CD4-positive, alpha-beta memory T cell (primary cell): ENCODE measurements at regions not wholly inside any gene's neighbourhood (a gene's known extent, or its start where the extent isn't known, plus 50 kb on each side); places are given as distances from the start of the nearest gene placed in this dataset.

Experiments
- CTCF ChIA-PET: fragments of 350-600 bp; sonication (Branson Sonifier 250); formaldehyde crosslinking; loops from one replicate; lab custom pipeline; 2021; ENCODE audit warnings: inconsistent platforms; ENCODE audit not compliant: partially characterized antibody; lab: Charles Lee
- POLR2A ChIA-PET: fragments of 350-600 bp; sonication (Branson Sonifier 250); formaldehyde crosslinking; loops from one replicate; lab custom pipeline; 2021; ENCODE audit not compliant: partially characterized antibody; lab: Charles Lee
- DNase-seq, 5 donors: peaks; one replicate each; pipeline versions ENCODE4 v3.0.0 to v3.0.0-alpha.2; 2020 to 2022; ENCODE audit warnings: mixed read lengths in 1 of 5
- H3K27ac ChIP-seq: one replicate; pipeline ENCODE4 v1.7.0; 2013; ENCODE audit warnings: low read depth, low read length
- H3K27me3 ChIP-seq: 2 replicates; pipeline ENCODE4 v1.7.0; 2013; ENCODE audit warnings: mild to moderate bottlenecking, low read length, moderate library complexity; ENCODE audit not compliant: insufficient read depth
- H3K36me3 ChIP-seq: 2 replicates; pipeline ENCODE4 v1.7.0; 2013; ENCODE audit warnings: mild to moderate bottlenecking, low read length, moderate library complexity; ENCODE audit not compliant: insufficient read depth
- H3K4me1 ChIP-seq: 2 replicates; pipeline ENCODE4 v1.7.0; 2013; ENCODE audit warnings: mild to moderate bottlenecking, low read length, moderate library complexity; ENCODE audit not compliant: insufficient read depth
- H3K4me3 ChIP-seq, 2 donors: one replicate each; pipeline ENCODE4 v1.7.0; 2013; ENCODE audit warnings: low read length in 2 of 2, mild to moderate bottlenecking in 1 of 2
- H3K9me3 ChIP-seq, 2 donors: one replicate each; pipeline ENCODE4 v1.7.0; 2013; ENCODE audit warnings: low read length in 2 of 2, control low read depth in 1 of 2; ENCODE audit not compliant: control insufficient read depth in 1 of 2
- H3K27ac Mint-ChIP-seq, 7 donors: one replicate each; pipeline ENCODE4 v1.8.0; 2020 to 2021; ENCODE audit warnings: mixed read lengths in 7 of 7, mild to moderate bottlenecking in 6 of 7, inconsistent platforms in 3 of 7, moderate library complexity in 3 of 7
- H3K27me3 Mint-ChIP-seq, 2 donors: one replicate each; pipeline ENCODE4 v1.8.0; 2020 to 2021; ENCODE audit warnings: mixed read lengths in 2 of 2
- H3K36me3 Mint-ChIP-seq, 2 donors: one replicate each; pipeline ENCODE4 v1.8.0; 2020 to 2021; ENCODE audit warnings: mixed read lengths in 2 of 2, inconsistent platforms in 1 of 2, mild to moderate bottlenecking in 1 of 2
- H3K4me1 Mint-ChIP-seq, 4 donors: one replicate each; pipeline ENCODE4 v1.8.0; 2020 to 2021; ENCODE audit warnings: mixed read lengths in 4 of 4, mild to moderate bottlenecking in 1 of 4
- H3K4me3 Mint-ChIP-seq, 8 donors: one replicate each; pipeline ENCODE4 v1.8.0; 2020 to 2021; ENCODE audit warnings: mixed read lengths in 8 of 8, mild to moderate bottlenecking in 7 of 8, moderate library complexity in 6 of 8, inconsistent platforms in 3 of 8
- H3K9me3 Mint-ChIP-seq, 8 donors: one replicate each; pipeline ENCODE4 v1.8.0; 2020 to 2021; ENCODE audit warnings: mixed read lengths in 8 of 8, mild to moderate bottlenecking in 5 of 8, inconsistent platforms in 3 of 8, moderate library complexity in 1 of 8
- intact Hi-C: fragments of 100-400 bp; cut with micrococcal nuclease; formaldehyde crosslinking; loops from one replicate; pipeline ENCODE4 v1.15.1; 2023

DNA sequence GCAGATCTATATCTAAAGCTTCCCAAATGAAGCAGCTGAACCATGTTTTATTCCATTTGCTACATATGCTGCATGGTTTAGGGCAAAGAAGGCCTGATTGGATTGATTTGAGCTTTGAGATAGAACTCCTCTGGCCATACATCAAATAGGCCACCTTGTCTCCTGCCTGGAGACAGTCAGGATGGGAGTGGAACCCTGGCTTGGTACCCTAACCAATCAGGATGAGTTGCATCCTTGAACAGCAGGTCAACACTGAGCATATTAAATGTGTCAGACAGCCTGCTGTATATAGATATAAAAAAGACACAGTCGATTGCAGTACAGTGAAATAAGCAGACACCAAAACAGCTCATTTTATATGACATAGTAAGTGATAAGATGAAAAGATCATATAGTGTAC is 291.7 kb downstream of the NUAK1 start:
- POLR2A ChIA-PET, result no interaction called here
- no peaks in the 10 kb centered on the region for H3K4me1 ChIP-seq
- no peaks in the 10 kb centered on the region for H3K36me3 ChIP-seq
- no peak overlapping the region for H3K27ac ChIP-seq
- H3K9me3 ChIP-seq, result no peaks in the 10 kb centered on the region
- Mint-ChIP-seq H3K36me3 (no peaks in the 10 kb centered on the region), H3K27me3 (peaks cover 0 to 3% of the 10 kb centered on the region in 2 donors), H3K9me3 (peaks cover 0 to 2% (median 0%) of the 10 kb centered on the region in 8 donors), H3K4me3 (no peak overlapping the region), H3K4me1 (no peaks in the 10 kb centered on the region), H3K27ac (no peak overlapping the region)
- no peak for DNase-seq
- CTCF ChIA-PET, result no interaction called here
- H3K4me3 ChIP-seq, result no peak overlapping the region
- no peaks in the 10 kb centered on the region for H3K27me3 ChIP-seq
- intact Hi-C loops, result no loop called here

DNA sequence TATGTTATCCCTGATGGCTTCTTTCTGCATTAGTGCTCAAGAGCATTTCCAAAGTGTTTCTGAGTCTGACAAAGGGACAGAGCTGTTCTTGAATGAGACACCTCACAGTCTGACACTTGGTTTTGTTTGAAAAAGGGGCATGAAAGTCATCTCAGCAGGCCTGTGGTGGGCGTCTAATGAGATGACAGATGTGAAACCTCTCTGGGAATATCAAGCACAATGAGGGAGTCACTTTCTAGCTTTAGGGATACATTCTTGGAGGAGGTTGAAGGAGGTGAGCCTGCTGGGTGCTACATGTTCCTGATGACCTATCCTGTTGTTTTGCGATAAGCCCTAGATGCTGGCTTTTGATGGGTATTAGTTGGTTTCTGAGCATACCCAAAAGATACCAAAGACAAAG is 290.5 kb downstream of the NUAK1 start:
- Histone ChIP-seq H3K27ac (no peak overlapping the region), H3K4me1 (no peaks in the 10 kb centered on the region), H3K9me3 (no peaks in the 10 kb centered on the region), H3K36me3 (no peaks in the 10 kb centered on the region), H3K4me3 (no peak overlapping the region), H3K27me3 (no peaks in the 10 kb centered on the region)
- no peak overlapping the region for H3K4me3 Mint-ChIP-seq
- no peaks in the 10 kb centered on the region for H3K36me3 Mint-ChIP-seq
- H3K9me3 Mint-ChIP-seq, result peaks cover 0 to 2% (median 0%) of the 10 kb centered on the region in 8 donors
- H3K27me3 Mint-ChIP-seq, result peaks cover 0 to 3% of the 10 kb centered on the region in 2 donors
- H3K27ac Mint-ChIP-seq, result no peak overlapping the region
- POLR2A ChIA-PET, result no interaction called here
- intact Hi-C loops, result no loop called here
- no peaks in the 10 kb centered on the region for H3K4me1 Mint-ChIP-seq
- no peak for DNase-seq
- CTCF ChIA-PET, result no interaction called here

- ChIA-PET POLR2A (no interaction called here), CTCF (no interaction called here)
- H3K4me1 ChIP-seq, result no peaks in the 10 kb centered on the region
These were observed 288.4 kb downstream of the NUAK1 start for GRCh38 chr12:105850103-105850968.

DNA sequence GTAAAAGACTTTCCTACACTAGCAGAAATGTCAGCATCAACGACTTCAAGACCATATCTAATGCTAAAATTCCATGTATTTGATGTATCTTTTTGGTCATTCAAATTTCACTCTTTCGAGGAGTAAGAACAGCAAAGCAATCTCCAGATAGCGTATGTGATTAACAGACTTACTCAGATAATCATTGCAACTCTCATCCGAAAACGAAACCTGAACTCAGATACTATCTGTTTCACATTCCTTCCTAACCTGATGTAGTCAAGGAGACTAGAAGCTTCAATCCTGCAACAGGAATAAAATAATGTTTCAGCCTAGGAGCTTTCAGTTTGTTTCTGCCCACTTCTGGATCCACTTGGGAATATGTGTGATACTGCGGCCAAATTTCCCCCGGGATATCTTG is 286.3 kb downstream of the NUAK1 start:
- Histone ChIP-seq H3K9me3 (no peaks in the 10 kb centered on the region), H3K4me1 (no peaks in the 10 kb centered on the region), H3K36me3 (no peaks in the 10 kb centered on the region), H3K27ac (no peak overlapping the region), H3K27me3 (no peaks in the 10 kb centered on the region), H3K4me3 (no peak overlapping the region)
- no peak overlapping the region for H3K4me3 Mint-ChIP-seq
- H3K4me1 Mint-ChIP-seq, result no peaks in the 10 kb centered on the region
- peaks cover 0 to 4% of the 10 kb centered on the region in 2 donors for H3K27me3 Mint-ChIP-seq
- H3K27ac Mint-ChIP-seq, result no peak overlapping the region
- peaks cover 0 to 9% (median 2%) of the 10 kb centered on the region in 8 donors for H3K9me3 Mint-ChIP-seq
- no peak for DNase-seq
- POLR2A ChIA-PET, result no interaction called here
- no peaks in the 10 kb centered on the region for H3K36me3 Mint-ChIP-seq
- intact Hi-C loops, result no loop called here
- CTCF ChIA-PET, result no interaction called here

More at GRCh38 chr12:105850103-105850968, 288.4 kb downstream of the NUAK1 start:
- peaks cover 0 to 2% (median 0%) of the 10 kb centered on the region in 8 donors for H3K9me3 Mint-ChIP-seq
- H3K27ac ChIP-seq, result no peak overlapping the region
- H3K4me3 ChIP-seq, result no peak overlapping the region
- H3K9me3 ChIP-seq, result no peaks in the 10 kb centered on the region
- intact Hi-C loops, result no loop called here
- no peaks in the 10 kb centered on the region for H3K36me3 ChIP-seq
- H3K36me3 Mint-ChIP-seq, result no peaks in the 10 kb centered on the region
- H3K4me3 Mint-ChIP-seq, result no peak overlapping the region
- no peaks in the 10 kb centered on the region for H3K27me3 ChIP-seq
- H3K27me3 Mint-ChIP-seq, result peaks cover 0 to 3% of the 10 kb centered on the region in 2 donors
- no peaks in the 10 kb centered on the region for H3K4me1 Mint-ChIP-seq
- no peak for DNase-seq
- H3K27ac Mint-ChIP-seq, result no peak overlapping the region

DNA sequence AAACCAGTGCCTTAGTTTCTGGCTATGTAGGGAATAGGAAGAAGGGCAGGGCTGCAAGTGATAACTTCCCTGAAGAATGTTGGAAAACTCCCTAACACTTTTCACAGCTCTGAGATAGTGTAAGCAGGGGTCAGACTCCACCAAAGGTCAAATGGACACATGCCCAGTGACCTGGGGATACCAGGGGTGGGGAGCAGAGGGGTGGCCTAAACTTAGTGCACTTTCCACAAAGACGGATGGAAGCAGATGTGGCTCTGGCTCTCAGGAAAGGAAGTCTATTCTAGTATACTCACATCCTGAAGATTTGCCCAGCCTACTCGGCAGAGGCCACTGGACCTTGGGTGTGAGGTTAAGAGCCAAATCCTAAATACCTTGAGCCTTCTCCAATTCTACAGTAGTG is 285.8 kb downstream of the NUAK1 start:
- CTCF ChIA-PET, result no interaction called here
- intact Hi-C loops, result no loop called here
- H3K9me3 ChIP-seq, result no peaks in the 10 kb centered on the region
- no peaks in the 10 kb centered on the region for H3K36me3 ChIP-seq
- peaks cover 2 to 4% of the 10 kb centered on the region in 2 donors for H3K27me3 Mint-ChIP-seq
- H3K9me3 Mint-ChIP-seq, result peaks cover 0 to 9% (median 2%) of the 10 kb centered on the region in 8 donors
- H3K27ac ChIP-seq, result no peak overlapping the region
- H3K27ac Mint-ChIP-seq, result no peak overlapping the region
- H3K27me3 ChIP-seq, result no peaks in the 10 kb centered on the region
- no peaks in the 10 kb centered on the region for H3K36me3 Mint-ChIP-seq
- H3K4me3 Mint-ChIP-seq, result no peak overlapping the region
- H3K4me3 ChIP-seq, result no peak overlapping the region
- no peaks in the 10 kb centered on the region for H3K4me1 Mint-ChIP-seq
- H3K4me1 ChIP-seq, result no peaks in the 10 kb centered on the region
- POLR2A ChIA-PET, result no interaction called here
- no peak for DNase-seq

GRCh38 chr12:105854071-105854470 is 284.7 kb downstream of the NUAK1 start:
- H3K27me3 ChIP-seq, result no peaks in the 10 kb centered on the region
- no peak overlapping the region for H3K4me3 ChIP-seq
- Mint-ChIP-seq H3K36me3 (no peaks in the 10 kb centered on the region), H3K9me3 (peaks cover 0 to 9% (median under 1%) of the 10 kb centered on the region in 8 donors), H3K27ac (no peak overlapping the region), H3K27me3 (peaks cover 2% of the 10 kb centered on the region in 2 donors), H3K4me3 (no peak overlapping the region), H3K4me1 (no peaks in the 10 kb centered on the region)
- DNase-seq, result no peak
- H3K36me3 ChIP-seq, result no peaks in the 10 kb centered on the region
- CTCF ChIA-PET, result no interaction called here
- H3K27ac ChIP-seq, result no peak overlapping the region
- POLR2A ChIA-PET, result no interaction called here
- H3K9me3 ChIP-seq, result no peaks in the 10 kb centered on the region
- intact Hi-C loops, result no loop called here
- no peaks in the 10 kb centered on the region for H3K4me1 ChIP-seq

DNA sequence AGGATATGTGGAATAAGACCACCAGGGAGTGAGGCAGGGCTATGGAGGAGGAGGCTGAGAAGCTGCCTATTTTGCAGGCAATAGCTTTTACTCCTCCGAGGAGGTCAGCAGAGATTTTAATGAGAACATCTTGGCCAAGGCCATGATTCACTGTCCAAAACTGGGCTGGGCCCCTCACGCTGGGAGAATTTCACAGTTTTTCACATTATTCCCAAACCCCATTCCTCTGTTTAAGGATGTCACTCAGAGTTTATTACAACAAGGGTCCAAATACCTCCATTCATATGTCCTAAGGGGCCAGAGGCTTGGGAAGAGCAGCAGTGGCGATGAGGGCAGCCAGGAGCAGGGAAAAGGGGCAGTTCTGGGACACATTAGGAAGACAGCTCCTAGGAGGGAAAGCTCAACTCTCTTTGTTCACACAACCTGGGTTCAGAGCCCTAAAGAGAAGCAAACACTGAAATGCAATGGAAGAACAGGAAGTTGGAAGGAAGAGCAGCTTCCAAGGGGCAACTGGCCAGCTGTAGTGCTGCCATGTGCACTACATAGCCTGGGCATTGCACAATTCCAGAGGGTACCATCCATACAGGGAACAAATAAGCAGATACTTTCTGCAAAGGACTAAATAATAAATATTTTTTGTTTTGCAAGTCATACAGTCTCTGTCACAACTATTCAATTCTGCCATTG is 283.2 kb downstream of the NUAK1 start:
- H3K27ac Mint-ChIP-seq, result no peak overlapping the region
- Histone ChIP-seq H3K36me3 (no peaks in the 10 kb centered on the region), H3K27me3 (no peaks in the 10 kb centered on the region), H3K4me3 (no peak overlapping the region), H3K4me1 (no peaks in the 10 kb centered on the region), H3K27ac (no peak overlapping the region), H3K9me3 (no peaks in the 10 kb centered on the region)
- H3K36me3 Mint-ChIP-seq, result no peaks in the 10 kb centered on the region
- H3K4me1 Mint-ChIP-seq, result no peaks in the 10 kb centered on the region
- intact Hi-C loops, result no loop called here
- DNase-seq, result no peak
- no peak overlapping the region for H3K4me3 Mint-ChIP-seq
- H3K27me3 Mint-ChIP-seq, result peaks cover 2% of the 10 kb centered on the region in 2 donors
- H3K9me3 Mint-ChIP-seq, result peaks cover 0 to 9% (median 2%) of the 10 kb centered on the region in 8 donors
- ChIA-PET CTCF (no interaction called here), POLR2A (no interaction called here)
